Sigmoid colon (tissue), 4 donors: ENCODE measurements at regions not wholly inside any gene's neighbourhood (a gene's known extent, or its start where the extent isn't known, plus 50 kb on each side); places are given as distances from the start of the nearest gene placed in this dataset.

Experiments used
- POLR2A ChIP-seq, 2 donors: fragments of 450-650 bp; IDR thresholded peaks; one replicate each; pipeline ENCODE4 v1.6.1; 2016; ENCODE audit warnings: antibody characterized with exemption in 2 of 2, mild to moderate bottlenecking in 2 of 2, moderate library complexity in 2 of 2
- POLR2AphosphoS5 ChIP-seq, 4 donors: sonication (generic); formaldehyde crosslinking; IDR thresholded peaks; one replicate each; pipeline ENCODE4 v1.6.1; 2017; ENCODE audit warnings: antibody characterized with exemption in 4 of 4

DNA sequence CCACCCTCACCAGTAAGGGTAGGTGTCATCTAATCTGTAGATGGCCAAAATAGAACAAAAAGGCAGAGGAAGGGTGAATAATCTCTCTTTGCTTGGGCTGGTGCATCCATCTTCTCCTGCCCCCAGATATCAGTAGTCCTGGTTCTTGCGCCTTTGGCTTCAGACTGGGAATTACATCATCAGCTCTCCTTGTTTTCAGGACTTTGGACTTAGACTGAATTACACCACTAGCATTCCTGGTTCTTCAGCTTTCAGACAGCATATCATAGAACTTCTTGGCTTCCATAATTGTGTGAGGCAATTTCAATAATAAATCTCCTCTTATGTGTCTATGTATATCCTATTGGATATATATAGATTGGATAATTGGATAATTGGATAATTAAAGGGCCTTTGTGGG is 403.0 kb upstream of the USP24 start:
- TF ChIP-seq POLR2AphosphoS5 (IDR thresholded peaks at IDR 0.05), result no peak
- TF ChIP-seq POLR2A (IDR thresholded peaks at IDR 0.05), result no peak
